Ishikawa (cell line): ENCODE measurements at regions not wholly inside any gene's neighbourhood (a gene's known extent, or its start where the extent isn't known, plus 50 kb on each side); places are given as distances from the start of the nearest gene placed in this dataset.

Experiments
- CREB1 ChIP-seq: IDR thresholded peaks from 2 replicates; pipeline ENCODE4 v1.6.1; 2012; ENCODE audit warnings: low read depth
- EGR1 ChIP-seq: IDR thresholded peaks from 2 replicates; pipeline ENCODE4 v1.6.1; 2012
- FOXM1 ChIP-seq: IDR thresholded peaks from 2 replicates; pipeline ENCODE4 v1.6.1; 2012; ENCODE audit warnings: low read depth, borderline replicate concordance
- NFIC ChIP-seq: IDR thresholded peaks from 2 replicates; pipeline ENCODE4 v1.6.1; 2012
- RAD21 ChIP-seq: IDR thresholded peaks from 2 replicates; pipeline ENCODE4 v1.6.1; 2012; ENCODE audit warnings: low read depth
- TCF12 ChIP-seq: IDR thresholded peaks from 2 replicates; pipeline ENCODE4 v1.6.1; 2012; ENCODE audit warnings: low read depth
- YY1 ChIP-seq: IDR thresholded peaks from 2 replicates; pipeline ENCODE4 v1.6.1; 2012; ENCODE audit warnings: low read depth
- TF ChIP-seq, protein P1 (sequence below): IDR thresholded peaks from 2 replicates; pipeline ENCODE4 v1.6.1; 2012; ENCODE audit warnings: low read depth, mild to moderate bottlenecking
- TF ChIP-seq, protein P2 (sequence below): IDR thresholded peaks from 2 replicates; pipeline ENCODE4 v1.6.1; 2012
- TF ChIP-seq, protein P3 (sequence below): IDR thresholded peaks from 2 replicates; pipeline ENCODE4 v1.6.1; 2012

DNA sequence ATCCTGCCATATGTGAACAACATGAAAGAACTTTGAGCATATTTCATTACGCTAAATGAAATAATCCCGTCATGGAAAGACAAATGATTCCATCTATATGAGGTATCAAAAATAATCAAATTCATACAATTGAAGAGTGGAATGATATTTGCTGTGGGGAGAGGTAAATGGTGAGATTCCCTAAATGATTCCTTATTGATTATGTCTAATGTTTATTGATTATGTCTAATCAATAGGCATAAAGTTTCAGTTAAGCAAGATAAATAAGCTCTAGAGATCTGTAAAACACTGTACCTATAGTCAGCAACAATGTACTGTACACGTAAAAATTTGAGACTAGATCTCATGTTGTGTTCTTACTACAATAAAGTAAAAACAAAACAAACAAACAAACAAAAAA lies 85.4 kb upstream of the MEGF10 start:
- TF ChIP-seq RAD21 (no peak), FOXM1 (no peak), TCF12 (no peak), EGR1 (no peak), NFIC (no peak), CREB1 (no peak), YY1 (no peak)
- TF ChIP-seq, protein P1, sequence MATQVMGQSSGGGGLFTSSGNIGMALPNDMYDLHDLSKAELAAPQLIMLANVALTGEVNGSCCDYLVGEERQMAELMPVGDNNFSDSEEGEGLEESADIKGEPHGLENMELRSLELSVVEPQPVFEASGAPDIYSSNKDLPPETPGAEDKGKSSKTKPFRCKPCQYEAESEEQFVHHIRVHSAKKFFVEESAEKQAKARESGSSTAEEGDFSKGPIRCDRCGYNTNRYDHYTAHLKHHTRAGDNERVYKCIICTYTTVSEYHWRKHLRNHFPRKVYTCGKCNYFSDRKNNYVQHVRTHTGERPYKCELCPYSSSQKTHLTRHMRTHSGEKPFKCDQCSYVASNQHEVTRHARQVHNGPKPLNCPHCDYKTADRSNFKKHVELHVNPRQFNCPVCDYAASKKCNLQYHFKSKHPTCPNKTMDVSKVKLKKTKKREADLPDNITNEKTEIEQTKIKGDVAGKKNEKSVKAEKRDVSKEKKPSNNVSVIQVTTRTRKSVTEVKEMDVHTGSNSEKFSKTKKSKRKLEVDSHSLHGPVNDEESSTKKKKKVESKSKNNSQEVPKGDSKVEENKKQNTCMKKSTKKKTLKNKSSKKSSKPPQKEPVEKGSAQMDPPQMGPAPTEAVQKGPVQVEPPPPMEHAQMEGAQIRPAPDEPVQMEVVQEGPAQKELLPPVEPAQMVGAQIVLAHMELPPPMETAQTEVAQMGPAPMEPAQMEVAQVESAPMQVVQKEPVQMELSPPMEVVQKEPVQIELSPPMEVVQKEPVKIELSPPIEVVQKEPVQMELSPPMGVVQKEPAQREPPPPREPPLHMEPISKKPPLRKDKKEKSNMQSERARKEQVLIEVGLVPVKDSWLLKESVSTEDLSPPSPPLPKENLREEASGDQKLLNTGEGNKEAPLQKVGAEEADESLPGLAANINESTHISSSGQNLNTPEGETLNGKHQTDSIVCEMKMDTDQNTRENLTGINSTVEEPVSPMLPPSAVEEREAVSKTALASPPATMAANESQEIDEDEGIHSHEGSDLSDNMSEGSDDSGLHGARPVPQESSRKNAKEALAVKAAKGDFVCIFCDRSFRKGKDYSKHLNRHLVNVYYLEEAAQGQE = no peak
- TF ChIP-seq, protein P2, sequence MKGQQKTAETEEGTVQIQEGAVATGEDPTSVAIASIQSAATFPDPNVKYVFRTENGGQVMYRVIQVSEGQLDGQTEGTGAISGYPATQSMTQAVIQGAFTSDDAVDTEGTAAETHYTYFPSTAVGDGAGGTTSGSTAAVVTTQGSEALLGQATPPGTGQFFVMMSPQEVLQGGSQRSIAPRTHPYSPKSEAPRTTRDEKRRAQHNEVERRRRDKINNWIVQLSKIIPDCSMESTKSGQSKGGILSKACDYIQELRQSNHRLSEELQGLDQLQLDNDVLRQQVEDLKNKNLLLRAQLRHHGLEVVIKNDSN = no peak
- TF ChIP-seq, protein P3, sequence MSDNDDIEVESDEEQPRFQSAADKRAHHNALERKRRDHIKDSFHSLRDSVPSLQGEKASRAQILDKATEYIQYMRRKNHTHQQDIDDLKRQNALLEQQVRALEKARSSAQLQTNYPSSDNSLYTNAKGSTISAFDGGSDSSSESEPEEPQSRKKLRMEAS = no peak
